ENCODE measurements at regions not wholly inside any gene's neighbourhood (a gene's known extent, or its start where the extent isn't known, plus 50 kb on each side); places are given as distances from the start of the nearest gene placed in this dataset.

- TF ChIP-seq CTCF (IDR thresholded peaks at IDR 0.05) = no peak
- no peak for TF ChIP-seq POLR2AphosphoS5 (IDR thresholded peaks at IDR 0.05)
Observed at GRCh38 chr1:96363826-96364225, 357.8 kb upstream of the PTBP2 start.
